ENCODE measurements at regions not wholly inside any gene's neighbourhood (a gene's known extent, or its start where the extent isn't known, plus 50 kb on each side); places are given as distances from the start of the nearest gene placed in this dataset.

DNA sequence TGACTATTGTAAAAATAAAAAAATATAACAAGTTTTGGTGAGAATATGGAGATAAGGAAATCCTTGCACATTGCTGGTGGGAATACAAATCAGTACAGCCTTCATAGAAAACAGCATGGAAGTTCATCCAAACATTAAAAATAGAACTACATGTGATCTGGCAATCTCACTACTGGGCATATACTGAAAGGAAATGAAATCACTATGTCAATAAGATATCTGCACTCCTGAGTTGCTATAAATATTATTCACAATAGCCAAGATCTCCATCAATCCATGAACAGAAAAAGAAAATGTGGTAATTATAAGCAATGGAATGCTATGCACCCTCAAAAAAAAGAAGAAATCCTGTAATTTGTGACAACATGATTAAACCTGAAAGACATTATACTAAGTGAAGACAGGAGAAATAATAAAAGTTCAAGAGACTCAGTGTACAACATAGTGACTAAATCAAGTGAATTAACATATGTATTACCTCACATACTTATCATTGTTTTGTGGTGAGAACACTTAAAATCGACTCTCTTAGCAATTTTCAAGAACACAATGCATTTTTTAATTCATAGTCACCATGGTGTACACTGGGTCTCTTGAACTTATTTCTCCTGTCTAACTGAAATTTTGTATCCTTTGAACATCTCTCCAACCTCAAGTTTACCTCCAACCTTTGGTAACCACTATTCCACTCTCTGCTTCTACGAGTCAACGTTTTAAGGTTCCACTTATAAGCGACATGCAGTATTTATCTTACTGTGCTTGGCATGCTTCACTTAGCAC lies 1703.7 kb upstream of the AGA start:
- TF ChIP-seq CTCF (IDR thresholded peaks at IDR 0.05; ENCODE audit: low read length) (no peak), EZH2 (optimal IDR thresholded peaks at IDR 0.05; ENCODE audit: low read depth, low read length) (no peak)

Measured in MM.1S (cell line).